GM21423 (cell line): ENCODE measurements at regions not wholly inside any gene's neighbourhood (a gene's known extent, or its start where the extent isn't known, plus 50 kb on each side); places are given as distances from the start of the nearest gene placed in this dataset.

Source experiments
- ATAC-seq: cut with Tn5 transposase; IDR thresholded peaks from one replicate; pipeline ENCODE4 v1.9.1; 2021; ENCODE audit warnings: mild to moderate bottlenecking, moderate library complexity; ENCODE audit not compliant: unreplicated experiment

DNA sequence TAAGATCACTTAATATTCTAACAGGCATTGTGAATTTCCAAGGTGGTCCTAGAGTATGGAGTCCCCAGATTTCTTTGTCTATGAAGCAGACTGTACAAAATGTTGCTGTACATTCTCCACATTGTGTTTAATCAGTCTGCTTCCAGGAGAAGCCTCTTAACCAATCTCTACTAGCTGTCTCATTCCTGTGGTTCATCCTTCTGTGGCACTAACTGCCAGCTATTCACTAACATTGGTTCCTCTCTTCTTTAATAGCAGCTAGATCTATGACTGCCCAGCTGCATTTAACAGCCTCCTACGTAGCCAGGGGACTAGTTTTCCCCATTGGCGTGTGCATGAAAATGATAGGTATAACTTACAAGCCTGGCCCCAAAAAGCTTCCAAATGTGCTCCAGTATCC lies 395.4 kb downstream of the SAMD5 start:
- ATAC-seq: no peak

DNA sequence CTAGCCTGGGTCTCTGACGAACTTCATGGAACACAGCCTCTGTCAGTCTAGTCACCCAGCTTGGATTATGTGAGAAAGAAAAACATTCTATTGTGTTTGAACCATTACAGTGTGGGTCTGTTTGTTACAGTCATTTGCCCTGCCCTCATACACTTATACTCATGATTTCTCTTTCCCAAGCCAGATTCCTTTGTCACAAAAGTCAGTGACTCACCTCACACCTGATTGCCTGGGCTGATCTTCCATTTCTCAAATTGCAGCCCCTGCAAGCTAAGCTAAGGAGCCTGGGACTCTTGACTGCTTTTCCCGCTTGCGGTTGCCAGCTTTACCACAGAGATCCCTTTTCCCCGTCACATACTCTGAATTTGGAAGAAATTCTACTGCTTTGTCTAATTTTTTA lies 395.9 kb downstream of the SAMD5 start:
- ATAC-seq: no peak

DNA sequence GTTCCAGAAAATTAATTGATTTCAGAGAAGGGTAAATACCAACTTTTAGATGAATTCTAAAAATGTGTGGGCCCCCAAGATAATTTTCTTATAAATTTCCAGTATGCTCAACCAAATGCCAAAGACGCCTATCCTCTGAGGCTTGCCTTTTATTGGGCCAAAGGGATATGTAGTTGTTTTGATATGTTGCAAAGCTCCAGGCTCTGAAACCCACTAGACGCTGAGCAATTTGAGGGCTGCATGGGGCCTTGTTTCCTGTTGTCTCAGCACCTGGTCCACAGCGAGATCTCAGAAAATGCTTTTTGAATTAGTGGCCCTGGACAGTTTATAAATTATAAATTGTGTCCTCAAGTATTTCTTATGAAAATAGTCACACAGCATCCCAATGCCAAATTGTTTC lies 397.2 kb downstream of the SAMD5 start:
- no peak for ATAC-seq

DNA sequence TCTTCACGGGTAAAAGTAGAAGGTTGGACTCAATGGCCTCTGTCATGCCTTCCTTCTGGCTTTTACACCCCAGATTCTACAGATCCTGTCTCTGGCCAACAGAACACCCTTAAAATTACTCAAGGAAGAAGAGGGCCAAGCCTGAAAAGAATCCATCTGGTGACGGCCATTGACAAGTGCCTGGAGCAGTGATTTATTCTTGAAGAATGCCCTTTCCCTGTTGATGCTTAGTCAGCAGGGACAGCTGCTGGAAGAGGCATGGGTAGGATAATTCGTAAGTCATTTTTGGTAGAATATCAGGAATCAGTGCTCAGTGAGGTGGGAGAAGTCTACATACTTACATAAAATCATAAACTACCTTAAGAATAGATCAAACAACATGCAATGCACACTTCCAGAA lies 397.9 kb downstream of the SAMD5 start:
- ATAC-seq: no peak

DNA sequence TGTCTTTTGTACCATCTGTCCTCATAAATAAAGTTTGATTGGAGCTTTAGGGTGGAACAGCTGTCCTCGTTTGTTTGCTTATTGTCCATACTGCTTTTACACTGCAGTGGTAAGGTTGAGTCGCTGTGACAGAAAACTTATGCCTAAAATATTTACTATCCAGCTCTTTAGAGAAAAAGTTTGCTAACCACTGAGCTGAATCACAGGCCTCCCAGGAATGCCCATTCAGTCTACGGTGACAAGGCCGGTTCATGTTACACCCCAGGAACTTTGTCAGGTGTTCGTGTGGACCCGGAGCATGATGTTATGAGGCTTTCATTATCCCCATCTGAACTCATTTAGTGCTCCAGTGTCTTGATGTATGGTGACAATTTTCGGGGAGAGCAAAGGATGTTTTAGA lies 401.1 kb downstream of the SAMD5 start:
- ATAC-seq: no peak

DNA sequence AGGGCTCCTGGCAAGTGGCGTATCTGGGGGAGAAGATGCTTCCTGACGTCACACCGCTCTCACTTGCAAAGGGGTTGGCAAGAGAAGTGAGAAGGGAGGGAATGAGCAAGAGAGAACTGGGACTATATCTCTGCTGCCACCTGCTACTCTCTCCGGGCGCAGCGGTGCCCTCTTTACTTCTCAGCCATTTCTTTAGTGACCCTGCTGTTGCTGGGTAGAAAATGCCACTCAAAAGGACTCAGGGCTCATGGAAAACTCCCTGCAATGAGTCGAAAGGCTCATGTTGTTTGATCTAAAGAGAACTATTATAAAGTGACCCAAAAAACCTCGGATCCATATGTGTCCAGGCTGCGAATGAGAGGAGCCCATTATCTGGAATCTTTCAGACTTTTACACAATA lies 401.8 kb downstream of the SAMD5 start:
- ATAC-seq: no peak

DNA sequence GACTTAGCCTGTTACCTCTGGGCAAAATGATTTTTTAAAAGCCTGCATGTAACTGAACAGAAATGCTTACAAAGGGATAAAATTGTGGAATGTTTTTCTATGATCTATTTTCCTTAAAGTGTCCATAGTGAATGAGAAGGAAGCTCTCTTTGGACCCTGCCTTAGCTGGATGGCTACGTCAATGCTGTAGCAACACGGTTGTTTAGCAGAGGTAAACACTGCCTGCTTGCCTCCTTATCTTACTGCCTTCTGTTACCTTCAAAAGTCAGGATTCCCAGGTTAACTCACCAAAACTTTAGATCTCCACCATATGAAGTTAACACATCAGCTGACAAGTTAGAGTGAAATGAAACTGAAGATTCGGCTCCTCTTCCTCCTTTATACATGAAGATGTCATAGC lies 402.6 kb downstream of the SAMD5 start:
- ATAC-seq: no peak

DNA sequence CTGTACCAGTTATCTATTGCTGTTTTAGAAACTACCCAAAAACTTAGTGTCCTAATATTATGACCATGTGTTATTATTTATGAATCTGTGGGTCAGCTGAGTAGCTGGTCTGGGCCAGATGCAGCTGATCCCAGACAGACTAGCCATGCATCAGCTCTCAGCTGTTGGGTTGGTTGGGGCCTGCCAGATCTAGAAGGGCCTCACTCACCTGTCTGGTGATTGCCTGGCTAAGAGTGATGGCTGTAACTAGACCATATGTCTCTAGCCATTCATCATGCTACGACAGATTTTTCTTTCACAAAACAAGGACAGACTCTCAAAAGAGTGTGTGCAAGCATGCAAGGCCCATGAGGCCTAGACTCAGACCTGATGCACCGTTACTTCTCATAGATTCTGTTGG lies 403.2 kb downstream of the SAMD5 start:
- no peak for ATAC-seq

DNA sequence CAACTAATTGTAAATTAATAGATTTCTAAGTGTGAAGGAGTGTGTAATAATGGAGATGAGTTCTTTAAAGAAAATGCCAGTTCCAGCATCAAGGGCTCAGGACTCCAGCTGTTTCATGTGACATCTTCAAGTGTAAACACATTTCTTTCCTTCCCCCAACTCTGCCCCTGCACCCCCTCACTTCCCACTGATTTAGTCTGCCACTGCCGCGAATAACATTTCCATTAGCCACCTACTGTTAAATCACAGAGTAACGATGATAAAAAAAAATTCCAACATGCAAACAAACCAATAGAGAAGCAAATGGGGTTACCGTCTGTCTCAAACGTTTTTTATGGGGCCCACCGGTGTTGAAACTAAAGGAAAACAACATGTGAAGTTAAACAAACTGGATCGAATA lies 414.3 kb downstream of the SAMD5 start:
- ATAC-seq: no peak

DNA sequence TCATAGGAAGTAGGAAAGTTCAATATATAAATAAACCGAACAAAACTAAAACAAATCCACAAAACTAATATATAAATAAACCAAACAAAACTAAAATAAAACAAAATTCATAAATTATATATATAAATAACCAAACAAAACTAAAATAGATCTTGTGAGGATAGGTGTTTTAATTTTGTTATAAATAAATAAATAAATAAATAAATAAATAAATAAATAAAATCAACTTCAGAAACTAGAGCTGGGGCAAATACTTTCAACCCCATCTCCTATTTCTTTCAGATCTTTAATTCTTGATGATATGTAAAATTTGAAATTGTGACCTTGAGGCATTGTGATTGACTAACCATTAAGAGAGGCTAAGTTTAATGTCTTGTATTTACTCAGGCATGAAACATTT lies 416.1 kb downstream of the SAMD5 start:
- ATAC-seq: no peak

DNA sequence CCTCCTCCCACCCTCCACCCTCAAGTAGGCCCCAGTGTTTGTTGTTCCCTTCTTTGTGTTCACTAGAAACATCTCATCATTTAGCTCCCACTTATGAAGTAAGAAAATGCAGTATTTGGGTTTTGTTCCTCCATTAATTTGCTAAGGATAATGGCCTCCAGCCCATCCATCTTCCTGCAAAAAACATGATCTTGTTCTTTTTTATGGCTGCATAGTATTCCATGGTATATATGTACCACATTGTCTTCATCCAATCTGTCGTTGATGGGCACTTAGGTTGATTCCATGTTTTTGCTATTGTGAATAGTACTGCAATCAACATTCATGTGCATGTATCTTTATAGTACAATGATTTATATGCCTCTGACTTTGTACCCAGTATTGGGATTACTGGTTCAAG lies 416.8 kb upstream of the SASH1 start:
- ATAC-seq: no peak

DNA sequence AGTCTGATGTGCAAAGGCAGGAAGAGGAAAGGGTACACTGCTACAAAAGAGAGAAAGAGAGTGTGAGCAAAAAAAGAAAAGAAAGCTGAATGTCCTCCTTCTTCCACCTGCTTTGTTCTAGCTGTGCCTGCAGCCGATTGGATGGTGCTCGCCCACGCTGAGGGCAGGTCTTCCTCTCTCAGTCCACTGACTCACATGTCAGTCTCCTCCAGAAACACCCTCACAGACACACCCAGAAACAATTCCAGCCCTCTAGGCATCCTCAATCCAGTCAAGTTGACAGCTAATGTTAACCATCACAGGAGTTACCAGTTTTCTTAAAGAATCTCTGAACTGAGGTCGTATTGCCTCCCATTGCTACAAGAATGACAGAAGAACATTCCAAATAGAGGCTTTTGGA lies 411.9 kb upstream of the SASH1 start:
- no peak for ATAC-seq

DNA sequence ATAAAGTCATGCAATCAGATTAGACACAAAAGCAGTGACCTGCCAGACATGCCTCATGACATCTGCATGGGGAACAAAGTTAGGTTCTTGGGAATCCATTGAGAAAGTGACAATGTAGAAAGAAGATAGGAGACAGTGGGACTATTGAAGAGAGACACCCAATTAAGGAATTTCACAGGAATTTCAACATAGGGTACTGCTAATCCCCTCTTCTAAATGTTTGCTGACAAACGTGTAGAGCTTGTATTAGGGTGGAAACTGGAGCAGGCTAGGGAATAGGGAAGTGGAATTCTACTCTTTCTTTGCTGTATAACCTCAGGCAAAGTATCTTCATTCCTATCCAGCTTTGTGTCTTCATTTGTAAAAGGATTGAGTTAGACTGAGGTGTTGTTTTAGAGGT lies 409.4 kb upstream of the SASH1 start:
- ATAC-seq: no peak

DNA sequence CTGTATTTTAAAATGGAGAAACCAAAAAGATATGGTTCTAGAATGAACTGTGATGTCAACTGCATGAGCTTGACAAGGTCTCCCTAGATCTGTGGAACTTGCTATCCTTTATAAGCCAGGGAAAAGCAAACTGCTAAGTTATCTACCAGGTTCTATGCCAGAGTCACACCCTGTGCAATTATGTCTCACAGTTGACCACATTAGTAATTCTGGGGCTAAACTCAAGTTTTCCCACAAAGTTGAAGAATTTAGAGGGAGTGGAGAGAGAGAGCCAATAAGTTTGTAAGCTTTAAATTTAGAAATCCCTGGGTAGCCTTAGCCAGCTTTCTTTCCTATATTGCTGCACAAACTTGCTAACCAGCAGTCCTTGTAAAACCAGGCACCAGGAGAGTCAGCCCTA lies 407.0 kb upstream of the SASH1 start:
- ATAC-seq: no peak

DNA sequence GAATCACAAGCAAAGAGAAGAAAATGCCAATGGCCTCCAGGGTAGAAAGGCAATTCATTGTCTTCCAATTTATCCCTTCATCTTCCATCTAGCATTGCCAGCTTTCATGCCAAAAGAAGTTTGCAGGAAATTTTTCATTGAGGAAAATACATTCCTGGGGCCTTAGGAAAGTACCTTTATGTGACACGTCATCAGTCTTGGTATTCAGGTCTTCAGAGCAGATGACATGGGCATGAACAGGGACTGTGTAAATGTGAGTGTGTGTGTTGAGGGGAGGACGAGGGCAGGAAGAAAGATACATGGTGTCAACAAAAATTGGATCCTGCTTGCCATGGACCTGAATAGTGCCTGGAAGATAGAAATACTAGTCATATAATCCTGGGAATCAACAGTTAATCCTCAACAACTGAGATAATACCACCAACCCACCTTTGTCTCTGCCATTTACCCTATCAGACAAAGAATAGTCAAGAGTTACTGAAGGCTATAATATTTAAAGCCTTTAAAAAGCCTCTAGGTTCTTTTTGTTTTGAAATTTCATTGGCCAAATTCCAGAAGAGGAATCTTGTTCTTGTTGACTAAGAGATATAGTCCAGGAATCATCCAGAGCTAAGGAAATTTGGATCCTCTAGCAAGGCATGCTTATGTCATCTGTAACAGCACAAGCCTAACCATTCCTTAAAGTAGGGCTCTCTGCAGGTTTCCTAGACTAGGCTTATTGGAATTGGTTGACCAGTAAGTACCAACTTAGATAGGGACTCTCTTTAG lies 405.8 kb upstream of the SASH1 start:
- no peak for ATAC-seq

DNA sequence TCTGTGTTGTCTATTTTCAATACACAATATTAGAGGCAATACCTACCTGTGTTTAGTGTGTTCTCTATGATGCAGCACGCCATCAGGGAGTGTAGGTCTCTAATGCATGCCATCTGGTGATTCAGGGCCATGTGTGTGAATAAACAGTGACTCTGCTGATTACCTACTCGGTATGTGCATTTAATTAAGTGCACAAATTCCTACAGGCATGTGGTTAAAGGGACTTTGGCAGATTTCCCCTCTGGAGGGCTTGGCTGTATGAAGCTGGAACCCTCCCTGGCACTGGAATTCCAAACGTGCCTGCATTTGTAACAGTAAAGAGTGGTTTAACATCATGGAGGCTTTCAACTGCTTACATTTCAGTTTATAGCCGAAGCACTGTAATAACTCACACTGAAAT lies 401.5 kb upstream of the SASH1 start:
- ATAC-seq: no peak

DNA sequence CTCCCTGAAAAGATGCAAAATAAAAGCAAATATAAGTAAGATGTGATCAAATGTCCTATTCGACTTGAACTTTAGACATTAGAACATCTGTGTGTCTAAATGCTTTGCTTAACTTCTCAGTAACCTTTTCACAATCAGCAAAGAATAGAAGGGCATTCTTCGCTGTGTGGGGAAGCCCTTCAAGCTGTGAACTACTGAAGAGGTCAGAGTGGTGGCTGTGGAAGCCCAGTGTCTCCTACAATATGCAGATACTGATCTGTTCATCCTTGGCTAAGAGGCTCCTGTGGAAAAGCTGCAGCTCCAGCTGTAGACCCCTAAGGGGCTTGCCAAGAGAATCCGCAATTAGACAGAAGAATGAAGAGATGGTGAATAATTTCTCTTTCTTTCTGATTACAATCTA lies 400.3 kb upstream of the SASH1 start:
- ATAC-seq: no peak

DNA sequence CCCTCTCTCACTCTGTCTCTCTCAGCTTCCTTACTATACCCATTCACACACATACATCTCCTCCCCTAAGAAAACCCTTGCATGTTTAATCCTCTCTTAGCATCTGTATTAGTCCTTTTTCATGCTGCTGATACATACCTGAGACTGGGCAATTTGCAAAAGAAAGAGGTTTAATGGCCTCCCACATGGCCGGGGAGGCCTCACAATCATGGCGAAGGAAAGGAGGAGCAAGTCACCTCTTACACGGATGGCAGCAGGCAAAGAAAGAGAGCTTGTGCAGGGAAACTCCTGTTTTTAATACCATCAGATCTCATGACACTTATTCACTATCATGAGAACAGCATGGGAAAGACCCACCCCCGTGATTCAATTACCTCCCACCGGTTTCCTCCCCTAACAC lies 398.5 kb upstream of the SASH1 start:
- ATAC-seq: no peak

DNA sequence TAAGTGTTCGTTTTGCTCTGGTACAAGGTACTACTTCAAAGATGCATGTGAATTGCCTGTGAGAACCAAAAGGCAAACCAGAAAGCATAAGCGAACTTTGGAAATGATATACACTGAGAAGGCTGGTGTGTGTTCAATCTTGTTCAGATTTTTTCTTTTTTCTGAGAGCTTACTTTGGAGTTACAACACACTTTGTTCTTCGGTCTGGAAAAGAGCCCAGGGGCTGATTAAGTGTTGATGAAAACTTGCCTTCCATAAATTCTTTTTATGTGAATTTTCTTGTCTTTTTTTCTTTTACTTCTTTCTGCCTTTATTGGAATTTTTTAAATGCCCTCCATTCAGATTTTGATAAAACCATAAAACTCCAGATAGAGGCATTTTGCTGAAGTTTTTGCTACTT lies 395.1 kb upstream of the SASH1 start:
- no peak for ATAC-seq

DNA sequence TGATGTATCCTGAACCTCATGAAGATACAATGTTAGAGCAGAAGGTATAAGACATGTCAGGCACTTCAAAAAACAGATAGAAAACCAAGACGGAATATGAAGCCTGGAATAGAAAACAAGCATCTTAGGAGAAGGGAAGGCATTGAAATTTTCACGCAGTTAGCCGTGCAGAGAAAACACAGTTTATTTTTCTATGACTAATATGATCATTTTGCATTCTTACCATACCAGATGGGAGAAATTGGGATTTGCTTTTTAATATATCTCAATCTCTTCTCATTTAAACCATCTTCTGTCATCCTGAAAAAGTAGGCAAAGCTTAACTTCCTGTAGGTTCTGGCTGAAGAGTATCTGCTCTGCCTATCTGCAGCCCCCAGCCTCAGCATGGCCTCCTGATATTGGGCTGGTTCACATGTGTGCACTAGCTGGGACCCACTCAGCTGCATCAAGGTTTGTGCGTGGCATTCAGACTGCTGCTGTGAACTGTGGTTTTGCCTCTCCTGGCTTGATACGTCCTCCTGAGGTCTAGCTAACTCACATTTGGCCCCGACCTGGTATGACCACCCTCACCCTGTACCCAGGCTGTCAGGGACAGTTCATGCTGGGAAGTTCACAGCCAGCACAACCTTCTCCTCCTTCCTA lies 392.5 kb upstream of the SASH1 start:
- ATAC-seq: no peak

DNA sequence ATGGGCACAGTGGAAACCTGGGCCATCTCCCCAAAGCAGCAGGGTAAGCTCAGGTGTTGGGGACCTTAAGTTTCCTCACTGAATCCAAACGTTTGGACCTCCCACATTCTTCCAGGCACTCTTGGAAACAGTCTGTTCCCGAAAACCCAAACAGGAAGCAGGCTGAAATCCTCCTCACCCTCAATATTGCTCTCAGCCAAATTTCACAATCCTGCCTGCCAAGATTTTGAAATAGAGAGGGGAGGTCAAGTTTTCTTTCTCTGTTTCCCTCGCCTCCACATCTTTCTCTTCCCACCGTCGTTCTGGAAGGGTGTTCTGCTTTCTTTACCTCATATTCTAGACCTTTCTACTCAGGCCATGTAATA lies 392.0 kb upstream of the SASH1 start:
- ATAC-seq: no peak

DNA sequence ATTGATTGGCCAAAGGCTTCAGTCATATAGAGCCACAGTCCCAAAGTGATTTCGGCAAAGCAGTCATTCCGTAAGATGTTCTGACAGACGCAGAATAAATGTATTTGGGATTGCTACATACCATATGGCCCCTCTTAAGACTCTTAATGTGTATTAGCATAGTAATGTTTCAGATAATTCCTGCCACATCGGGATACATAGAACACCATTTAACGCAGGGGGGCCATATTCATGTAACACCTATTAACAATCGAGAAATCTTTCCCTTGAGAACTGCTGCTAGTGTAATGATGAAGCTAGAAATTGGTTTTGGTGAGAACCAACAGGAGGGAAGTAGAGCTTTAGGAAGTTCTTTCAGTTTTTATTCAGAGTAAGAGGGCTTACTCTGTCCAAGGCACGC lies 390.9 kb upstream of the SASH1 start:
- ATAC-seq: no peak

DNA sequence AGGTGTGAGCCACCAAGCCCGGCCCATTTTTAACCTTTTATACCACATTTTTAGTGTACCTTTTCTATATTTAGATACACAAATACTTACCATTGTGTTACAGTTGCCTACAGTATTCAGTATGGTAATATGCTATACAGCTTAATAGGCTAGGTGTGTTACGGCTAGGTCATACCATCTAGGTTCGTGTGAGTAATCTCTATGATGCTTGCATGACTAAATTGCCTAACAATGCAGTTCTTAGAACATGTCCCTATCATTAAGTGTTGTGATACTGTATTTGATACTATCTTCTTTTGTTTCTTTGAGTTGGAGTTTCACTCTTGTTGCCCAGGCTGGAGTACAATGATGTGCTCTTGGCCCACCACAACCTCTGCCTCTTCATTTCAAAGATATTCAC lies 387.7 kb upstream of the SASH1 start:
- ATAC-seq: no peak
